Fibroblast of skin of right biceps (primary cell): ENCODE measurements at regions not wholly inside any gene's neighbourhood (a gene's known extent, or its start where the extent isn't known, plus 50 kb on each side); places are given as distances from the start of the nearest gene placed in this dataset.

ENCODE experiments used
- DNase-seq: peaks from one replicate; pipeline ENCODE4 v3.0.0-alpha.2; 2013

DNA sequence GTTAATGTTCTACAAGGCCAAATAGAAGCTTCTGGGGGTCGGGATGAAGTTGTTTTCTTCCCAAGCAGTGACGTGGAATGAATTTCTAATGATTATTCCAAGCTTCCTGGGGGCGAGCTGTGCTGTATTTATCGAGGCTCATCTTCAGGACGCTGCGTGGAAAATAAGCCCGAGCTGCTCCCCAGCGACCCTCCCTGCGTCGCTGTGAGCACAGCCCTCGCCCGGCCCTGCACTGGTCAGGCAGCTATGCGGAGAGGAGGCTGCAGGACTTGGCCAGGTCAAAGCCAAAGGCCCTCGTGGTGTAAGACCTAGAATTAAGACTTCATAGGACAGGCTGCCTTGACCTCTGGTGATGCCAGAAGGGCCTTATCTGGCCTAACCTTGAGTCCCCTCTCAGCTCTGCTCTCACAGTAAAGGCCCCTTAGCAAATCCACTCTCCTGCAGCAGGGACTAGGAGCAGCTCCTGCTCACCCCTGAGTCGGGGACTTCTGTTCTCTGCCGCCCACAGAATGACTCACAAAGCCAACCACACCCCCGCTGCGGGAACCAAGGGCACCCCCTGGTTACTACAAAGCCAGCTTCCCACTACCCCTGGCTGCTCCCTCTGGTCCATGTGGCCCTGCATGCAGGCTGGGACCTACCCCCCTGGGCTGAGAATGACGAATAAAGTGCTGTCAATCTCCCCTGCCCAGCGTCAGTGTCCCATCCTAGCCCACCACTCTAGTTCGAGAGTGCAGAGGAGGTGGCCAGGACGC is 501.6 kb downstream of the TCERG1L start:
- no peak for DNase-seq

DNA sequence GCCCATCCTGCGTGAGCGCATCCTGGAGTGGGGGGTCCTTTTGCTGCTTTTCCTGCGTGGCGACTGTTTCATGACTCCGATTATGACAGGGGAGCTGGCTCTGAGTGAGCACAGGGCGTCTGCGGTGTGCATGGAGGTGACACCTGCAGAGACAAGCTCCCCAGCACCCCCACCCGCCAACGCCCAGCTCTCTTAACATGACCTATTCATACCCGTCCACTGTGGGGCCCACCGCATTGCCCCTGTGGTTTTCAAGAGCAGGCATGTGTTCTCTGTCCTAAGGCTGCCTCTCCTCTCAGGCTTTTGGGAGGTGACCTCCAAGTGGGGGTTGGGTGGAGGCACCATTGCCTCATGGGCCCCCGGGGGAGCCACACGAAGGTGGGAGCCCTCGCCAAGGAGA is 500.7 kb downstream of the TCERG1L start:
- no peak for DNase-seq

DNA sequence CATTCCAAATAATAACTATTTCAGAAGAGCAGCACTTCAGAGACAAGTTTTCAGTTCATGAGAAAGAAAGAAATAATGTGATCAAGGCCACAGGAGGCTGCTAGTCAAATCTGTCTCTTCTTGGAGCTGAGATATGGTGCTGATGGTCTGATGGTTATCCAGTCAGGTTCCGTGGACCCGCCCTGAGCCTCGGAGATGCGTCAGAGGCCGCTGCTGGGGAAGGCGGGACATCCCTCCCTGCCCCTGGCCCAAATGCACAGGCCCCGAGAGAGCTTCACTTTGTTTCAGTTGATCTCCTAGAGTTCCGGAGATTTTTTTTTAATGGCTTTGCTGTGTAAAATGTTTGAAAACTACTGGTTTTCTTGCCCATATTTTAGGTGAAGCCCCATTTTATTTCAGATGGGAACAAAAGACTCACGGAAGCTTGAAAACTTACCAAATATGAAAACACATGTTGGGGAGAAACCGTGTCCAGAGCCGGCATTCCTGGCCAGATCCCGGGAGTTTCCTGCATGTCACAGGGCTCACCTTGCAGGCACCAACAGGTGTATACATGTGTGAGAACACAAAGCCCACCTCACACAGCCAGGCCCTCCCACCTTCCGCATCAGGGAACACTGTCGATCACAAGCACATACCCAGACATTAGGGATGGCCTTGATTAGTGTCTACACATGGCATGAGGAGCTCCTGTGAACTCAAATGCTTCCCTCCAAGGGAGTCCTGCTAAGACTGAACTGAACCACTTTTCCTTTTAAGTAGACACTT is 499.0 kb downstream of the TCERG1L start:
- DNase-seq, result no peak

DNA sequence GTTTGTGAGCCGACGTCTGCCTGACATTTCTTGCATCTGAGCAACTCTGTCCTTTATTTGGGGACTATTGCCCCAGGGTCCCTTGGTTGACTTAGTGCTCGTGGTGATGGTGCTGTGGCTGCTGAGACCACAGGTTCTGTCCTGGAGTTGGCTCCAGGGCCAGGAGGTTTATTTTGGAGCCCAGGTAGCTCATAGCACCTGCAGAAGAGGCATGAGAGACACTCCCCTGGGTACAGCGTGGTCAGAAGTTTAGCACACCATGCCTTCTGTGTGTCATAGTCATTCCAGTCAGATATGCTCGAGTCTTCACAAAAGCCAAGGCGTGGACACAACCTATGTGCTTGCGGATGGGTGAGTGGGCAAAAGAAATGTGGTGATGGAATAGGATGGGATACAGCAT is 496.9 kb downstream of the TCERG1L start:
- DNase-seq, result no peak

DNA sequence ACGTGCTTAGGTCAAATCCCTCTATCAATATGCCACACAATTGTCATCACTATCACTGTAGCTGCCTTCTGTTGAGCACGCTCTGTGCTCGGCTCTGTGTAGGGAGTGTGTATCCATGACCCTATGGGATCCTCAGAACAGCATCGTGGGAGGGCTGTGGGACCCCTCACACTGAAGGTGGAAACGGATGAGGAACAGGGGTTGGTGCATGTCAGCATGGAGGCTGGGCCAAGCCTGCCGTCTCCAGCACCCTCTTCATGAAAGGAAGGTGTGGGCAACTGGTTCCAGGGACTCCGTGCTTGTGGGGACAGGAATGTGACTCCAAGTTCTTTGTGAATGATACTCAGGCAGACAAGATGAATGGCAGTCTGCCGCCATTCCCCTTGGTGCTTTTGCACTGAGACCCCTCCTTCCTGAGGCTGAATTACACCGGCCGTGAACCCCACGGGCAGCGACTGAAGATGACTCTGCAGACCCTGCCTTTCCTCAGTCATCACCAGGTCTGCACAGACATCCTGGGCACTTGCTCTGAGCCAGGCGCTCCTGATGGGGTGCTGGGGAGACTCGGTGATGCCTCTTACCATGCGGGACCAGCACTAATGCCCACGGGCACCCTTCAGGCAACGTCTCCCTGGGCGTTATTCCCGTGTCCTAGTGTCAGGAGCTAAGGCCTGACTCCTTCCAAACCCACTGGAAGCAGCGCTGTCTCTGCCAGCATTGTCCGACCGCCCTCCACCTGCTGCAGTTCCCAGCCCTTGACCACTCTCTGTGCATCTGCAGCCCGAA is 495.2 kb downstream of the TCERG1L start:
- no peak for DNase-seq

DNA sequence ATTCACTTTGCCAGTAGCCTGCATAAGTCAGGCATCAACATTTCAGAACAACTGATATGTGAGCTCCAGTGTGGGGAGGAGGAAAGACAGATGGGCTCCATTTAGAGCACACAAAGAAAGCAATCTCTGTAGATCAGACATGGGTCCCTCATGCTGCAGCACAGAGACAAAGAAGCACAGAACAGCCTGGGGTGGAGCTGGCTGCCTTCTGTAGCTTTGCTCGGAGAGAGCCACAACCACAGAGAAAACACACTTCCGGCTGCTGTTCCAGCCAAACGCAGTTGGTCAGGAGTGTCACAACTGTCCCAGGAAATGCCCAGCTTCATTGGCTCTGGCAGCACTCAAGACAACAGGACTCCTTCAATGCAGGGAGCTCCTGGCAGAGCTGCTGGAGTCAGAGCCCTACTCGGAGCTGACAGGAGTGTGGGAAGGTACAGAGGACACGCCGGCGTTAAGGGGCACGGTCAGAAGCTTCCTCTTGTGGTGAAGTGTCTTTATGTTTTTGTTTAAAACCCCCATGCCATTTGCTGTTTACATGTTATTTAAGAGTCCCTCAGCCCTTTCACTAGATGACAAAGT is 494.4 kb downstream of the TCERG1L start:
- no peak for DNase-seq

DNA sequence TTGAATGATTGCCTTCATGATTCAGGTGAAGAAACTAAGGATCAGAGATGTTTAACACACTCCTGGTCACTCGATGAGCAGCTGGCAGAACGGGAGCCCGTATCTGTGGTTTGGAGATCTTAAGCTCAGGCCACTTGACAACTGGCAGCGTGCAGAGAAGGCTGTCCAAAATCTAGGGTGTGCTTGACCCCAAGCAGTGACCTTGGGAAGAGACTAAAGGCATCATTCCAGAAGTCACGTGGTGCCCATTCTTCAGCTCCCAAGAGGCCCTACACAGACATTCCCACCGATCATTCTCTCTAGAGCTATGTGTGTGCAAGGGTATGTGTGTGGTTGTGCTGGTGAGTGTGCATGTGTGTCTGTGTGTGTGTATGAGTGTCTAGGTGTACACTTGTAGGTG is 493.8 kb downstream of the TCERG1L start:
- no peak for DNase-seq

DNA sequence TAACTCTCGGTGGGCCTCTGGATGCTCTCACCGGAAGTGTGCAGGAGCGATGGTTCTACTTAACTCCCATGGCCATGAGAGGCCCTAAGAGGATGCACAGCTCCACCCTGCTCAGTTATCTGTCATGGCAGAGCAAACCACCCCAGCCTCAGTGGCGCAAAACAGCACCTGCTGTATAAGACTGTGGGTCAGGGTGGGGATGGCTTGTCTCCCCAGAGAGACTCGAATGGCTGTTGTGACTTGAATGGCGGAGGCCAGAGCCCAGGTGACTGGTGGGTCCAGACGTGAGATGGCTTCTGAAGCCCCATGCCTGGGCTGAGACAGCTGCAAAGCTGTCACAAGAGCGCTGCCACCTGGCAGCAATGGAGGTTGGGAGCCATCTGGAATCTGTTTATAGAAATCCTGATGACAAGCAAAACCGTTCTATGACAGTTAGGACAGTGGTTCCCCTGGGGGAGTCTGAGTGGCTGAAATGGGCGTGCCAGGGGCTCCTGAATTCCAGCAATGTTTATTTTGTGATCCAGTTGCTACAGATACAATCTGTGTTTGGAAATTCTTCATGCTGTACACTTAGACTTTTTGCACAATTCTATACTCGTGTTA is 490.5 kb downstream of the TCERG1L start:
- DNase-seq, result no peak

DNA sequence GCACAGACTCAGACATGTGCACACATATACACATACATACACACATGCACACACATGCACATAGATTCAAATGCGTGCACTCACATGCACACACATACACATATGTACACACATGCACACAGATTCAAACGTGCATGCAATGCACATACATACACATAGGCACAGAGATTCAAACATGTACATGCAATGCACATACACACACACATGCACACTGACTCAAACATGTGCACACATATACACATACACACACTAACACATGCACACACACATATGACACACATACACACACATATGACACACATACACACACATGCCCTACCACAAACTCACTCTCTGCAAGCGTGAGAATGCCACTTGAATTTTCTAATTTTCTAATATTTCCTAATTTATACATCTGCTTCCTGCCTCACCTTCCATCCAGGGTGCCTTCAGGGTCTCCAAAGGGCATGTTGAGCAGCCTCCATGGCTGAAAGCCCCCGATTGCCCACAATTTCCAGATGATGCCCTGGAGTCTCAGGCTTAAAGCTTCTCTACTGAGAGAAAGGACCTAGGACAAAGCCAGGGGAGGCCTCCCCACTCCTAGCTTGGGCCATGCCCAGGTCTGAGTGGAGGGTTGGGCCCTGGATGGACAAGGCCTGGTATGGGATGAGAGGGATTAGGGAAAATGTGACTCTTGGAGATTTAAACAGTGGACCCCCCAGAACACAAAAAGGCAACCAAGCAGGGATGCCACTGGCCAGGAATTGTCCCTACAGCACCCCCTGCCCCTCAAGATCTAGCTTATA is 487.1 kb downstream of the TCERG1L start:
- no peak for DNase-seq

DNA sequence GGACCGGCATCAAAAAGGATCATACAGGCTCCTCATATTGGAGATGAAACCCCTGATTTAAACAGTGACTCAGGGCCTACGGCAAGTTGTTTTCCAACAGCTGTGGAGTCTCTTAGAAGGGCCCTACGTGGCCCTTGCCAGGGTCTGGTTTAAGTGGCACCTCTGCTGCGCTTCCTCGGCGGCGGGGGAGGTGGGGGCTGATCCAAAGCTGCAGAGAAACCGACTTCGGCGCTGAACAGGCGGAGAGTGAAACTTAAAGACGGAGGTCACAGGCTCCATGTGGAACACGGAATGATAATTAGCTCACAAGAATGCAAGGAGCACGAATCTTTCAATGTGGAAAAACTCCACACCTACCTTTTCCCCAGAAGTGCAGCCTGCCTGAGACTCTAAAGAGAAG is 477.9 kb downstream of the TCERG1L start:
- DNase-seq, result no peak

DNA sequence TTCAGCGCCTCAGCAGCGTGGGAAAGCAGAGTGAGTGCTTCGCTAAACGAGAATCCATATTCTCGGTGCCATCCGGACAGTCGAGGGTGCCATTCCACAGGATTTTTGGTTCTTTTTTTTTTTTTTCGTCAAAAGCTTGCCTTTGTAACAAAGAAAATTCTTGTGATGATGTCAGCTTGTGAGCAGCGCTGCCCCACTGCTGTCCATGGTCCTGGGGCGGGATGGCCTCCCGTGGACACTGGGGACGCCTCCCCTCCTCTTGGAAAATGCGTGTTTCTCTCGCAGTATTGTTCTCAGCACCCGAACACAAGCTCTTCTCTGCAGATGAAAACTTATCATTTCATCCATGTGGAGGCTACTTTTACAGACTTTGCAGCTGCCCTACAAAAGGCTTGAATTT is 477.4 kb downstream of the TCERG1L start:
- DNase-seq, result no peak

DNA sequence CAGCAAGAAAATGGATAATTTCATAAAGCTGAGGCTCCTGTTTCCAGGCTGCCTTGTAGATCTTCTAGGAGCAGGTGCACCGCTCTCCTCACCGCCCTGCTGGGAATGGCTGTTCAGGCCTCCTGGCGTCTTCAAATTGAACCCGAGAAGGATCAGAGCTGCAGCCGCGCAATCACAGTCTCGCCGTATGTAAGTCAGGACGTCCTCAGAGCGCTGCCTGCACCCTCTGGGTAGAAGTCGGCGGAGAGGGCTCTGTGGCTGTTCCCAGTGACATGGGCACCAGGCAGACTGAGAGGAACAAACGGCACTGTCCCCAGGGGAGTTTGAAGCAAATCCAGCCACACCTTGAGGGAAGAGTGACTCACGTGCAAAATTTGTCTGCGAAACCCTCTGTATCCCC is 476.9 kb downstream of the TCERG1L start:
- no peak for DNase-seq

DNA sequence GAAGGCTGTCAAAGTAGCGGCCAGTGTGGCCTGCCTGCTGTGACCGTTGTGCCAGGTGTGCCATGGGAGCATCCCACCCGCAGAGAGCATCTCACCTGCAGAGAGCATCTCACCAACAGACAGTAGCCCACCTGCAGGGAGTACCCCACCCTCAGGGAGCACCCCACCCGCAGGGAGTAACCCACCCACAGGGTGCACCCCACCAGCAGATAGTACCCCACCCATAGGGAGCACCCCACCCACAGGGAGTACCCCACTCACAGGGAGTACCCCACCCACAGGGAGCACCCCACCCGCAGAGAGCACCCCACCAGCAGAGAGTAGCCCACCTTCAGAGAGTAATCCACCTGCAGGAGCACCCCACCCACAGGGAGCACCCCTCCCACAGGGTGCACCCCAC is 476.5 kb downstream of the TCERG1L start:
- DNase-seq, result no peak

DNA sequence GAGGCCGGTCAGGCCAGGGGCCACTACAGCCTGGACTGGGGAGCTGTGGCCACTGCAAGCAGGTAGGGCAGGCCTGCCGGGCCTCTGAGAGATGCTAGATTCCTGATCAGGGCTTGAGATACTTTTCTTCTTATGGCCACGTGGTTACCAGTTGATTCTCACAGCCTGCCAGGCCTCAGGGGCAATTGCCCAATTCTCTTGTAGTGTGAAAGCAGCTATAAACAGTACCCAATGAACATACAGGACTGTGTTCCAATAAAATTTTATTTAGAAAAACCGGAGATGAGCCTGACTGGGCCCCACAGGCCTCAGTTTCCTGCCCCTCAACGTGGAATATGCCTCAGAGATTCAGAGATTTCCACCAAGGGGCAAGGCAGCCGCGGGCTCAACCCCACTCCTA is 475.2 kb downstream of the TCERG1L start:
- no peak for DNase-seq

DNA sequence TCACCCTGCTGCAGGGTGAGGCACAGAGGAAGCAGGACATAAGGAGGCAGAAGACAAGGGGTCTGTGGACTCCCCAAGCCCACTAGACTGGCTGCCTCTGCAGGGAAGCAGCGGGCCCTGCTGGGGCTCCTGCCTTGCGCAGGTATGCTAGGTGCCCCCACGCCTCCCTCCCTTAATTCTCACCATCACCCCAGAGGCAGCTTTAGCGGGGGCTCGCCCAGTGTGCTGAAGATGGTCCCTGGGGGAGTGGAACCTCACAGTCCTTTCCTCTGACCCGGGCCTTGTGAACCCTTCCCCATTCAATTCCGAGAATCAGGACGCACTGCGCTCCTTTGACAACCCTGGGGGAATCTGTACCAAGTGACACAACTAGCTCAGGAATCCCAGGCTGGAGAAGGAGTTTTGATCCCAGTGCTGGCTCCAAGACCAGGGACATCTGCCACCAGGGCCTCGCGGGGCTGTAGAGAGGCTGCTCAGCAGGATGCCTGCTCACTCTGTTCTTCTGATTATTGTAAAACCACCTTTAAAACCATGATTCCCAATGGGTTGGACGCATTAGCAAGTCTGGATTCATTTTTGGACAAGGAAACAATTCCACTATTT is 468.4 kb downstream of the TCERG1L start:
- DNase-seq, result no peak

DNA sequence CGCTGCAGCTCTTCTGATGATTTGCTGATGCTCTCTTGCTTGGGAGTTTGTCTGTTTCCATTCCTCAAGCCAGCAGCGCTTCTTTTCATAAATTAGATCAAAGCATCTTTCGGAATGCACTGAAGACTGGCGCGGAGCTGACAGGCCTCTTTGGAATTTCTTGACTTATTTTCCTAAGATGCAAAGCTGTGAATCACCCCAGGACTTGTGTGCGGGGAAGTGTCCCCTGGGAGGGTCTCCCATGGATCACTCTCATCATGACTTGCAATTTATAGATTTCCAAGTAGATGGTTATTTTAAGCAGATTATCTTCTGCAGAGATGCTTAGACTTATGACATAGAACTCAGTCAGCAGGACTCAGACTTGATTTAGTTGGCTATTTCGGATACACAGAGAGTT is 467.2 kb downstream of the TCERG1L start:
- DNase-seq, result peak; percentile 81

DNA sequence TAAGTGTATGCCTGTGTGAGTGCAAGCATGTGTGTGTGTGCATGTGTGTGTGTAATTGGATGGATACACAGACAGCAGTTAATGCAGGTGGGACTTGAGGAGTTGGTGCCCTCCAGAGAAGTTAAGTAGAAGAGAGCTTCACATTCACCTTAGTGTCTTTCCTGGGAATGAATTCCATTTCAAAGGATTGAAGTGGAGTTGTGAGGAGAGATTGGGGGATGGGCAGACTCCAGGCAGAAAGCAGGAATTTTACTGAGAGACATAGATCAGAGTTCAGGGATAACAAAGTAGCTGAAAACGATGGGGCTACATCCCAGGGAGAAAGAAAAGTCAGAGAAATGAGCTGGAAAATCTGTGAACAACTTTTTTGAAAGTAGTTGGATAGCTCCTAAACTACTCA is 464.4 kb downstream of the TCERG1L start:
- DNase-seq, result no peak

DNA sequence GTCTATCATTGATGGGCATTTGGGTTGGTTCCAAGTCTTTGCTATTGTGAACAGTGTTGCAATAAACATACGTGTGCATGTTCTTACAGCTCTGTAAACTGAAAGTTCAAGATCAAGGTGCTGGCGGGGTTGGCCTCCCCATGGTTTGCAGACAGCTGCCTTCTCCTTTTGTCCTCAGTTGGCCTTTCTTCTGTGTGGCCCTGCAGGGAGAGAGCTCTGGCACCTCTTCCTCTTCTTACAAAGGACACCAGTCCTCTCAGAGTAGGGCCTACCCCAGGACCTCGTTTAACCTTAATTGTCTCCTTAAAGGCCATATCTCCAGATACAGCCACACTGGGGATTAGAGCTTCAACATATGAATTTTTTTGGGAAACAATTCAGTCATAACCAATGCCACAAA is 462.7 kb downstream of the TCERG1L start:
- no peak for DNase-seq

DNA sequence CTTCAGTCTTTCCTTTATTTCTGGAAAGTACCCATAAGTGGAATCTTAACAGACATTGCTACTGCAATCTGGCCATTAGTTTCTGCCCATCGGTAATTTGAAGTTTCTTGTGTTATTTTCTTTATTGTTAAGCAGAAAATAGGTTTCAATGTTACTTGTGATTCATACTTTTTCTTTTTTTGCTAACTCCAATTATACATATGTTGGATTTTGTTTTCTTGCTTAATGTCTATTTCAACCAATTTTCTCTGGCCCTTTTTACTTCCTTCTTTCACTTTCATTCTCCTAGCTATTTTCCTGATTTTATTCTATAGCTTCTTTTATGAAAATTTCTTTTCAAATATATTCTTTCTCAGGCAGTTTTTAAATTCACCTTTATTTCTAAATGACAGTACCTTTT is 457.4 kb downstream of the TCERG1L start:
- no peak for DNase-seq

DNA sequence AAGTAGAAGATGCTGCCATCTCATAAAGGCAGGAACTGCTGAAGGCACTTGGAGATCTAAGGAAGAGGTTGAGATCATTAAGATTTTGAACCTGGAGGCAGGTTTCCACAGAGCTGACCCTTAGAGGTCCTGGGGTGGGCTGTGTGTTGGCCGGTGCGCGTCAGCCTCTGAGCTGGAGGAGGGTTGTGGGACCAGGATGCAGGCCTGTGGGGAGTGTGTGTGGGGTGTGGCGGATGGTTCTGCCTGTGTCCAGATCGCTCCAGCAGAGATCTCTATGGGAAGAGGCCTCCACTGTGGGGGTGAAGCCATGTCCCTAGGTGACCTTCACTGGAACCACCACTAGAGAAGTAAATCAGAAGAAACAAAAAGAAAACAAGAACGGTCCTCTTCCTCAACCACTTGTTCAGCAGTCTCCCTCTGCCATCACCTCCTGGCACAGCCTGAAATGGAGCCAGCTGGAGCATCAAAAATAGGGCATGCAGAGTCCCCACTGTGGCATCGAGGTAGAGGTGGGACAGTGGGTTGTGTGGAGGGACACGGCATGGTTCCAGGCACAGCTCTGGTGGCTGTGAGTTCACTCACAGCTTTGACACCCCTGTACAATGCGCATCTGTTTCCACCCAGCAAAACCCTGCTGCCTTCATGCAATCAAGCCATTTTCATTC is 453.8 kb downstream of the TCERG1L start:
- no peak for DNase-seq

DNA sequence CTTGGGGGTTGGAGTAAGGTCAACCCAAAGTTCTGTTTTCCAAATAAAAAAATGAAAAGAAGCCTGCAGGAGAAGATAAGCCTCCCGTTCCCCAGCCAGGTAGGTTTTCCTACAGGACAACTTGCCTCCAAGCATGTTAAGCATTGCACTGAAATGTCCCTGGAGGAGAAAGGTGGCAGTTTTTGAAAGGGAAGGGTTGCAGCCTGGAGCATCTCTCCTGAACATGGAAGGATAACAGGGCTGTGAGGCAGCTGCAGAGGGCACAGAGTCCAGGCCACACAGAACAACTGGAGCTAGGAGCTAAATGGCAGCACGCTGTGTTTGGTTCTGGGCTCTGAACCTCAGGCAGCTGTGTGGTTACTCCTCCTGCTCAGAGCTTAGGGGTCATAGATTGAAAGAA is 452.9 kb downstream of the TCERG1L start:
- DNase-seq, result no peak
